PFSK-1 (cell line): ENCODE measurements at regions not wholly inside any gene's neighbourhood (a gene's known extent, or its start where the extent isn't known, plus 50 kb on each side); places are given as distances from the start of the nearest gene placed in this dataset.

Source experiments
- POLR2AphosphoS5 ChIP-seq: IDR thresholded peaks from 2 replicates; pipeline ENCODE4 v1.6.1; 2012; ENCODE audit warnings: low read depth, mild to moderate bottlenecking, control low read depth, low read length, moderate library complexity
- SIN3A ChIP-seq: IDR thresholded peaks from 2 replicates; pipeline ENCODE4 v1.6.1; 2012; ENCODE audit warnings: mild to moderate bottlenecking, low read length, moderate library complexity, borderline replicate concordance; ENCODE audit not compliant: insufficient read depth
- TAF1 ChIP-seq: IDR thresholded peaks from 2 replicates; pipeline ENCODE4 v1.6.1; 2012; ENCODE audit warnings: low read length, control low read depth, borderline replicate concordance; ENCODE audit not compliant: insufficient read depth
- TF ChIP-seq, protein P1 (sequence below), 2 experiments: IDR thresholded peaks; 2 replicates each; pipeline versions ENCODE4 v1.6.1 to v1.8.0; 2011 to 2012; ENCODE audit warnings: low read depth in 2 of 2, low read length in 2 of 2, control low read depth in 1 of 2, inconsistent platforms in 1 of 2, mild to moderate bottlenecking in 1 of 2, moderate library complexity in 1 of 2; ENCODE audit not compliant: insufficient read depth in 1 of 2

DNA sequence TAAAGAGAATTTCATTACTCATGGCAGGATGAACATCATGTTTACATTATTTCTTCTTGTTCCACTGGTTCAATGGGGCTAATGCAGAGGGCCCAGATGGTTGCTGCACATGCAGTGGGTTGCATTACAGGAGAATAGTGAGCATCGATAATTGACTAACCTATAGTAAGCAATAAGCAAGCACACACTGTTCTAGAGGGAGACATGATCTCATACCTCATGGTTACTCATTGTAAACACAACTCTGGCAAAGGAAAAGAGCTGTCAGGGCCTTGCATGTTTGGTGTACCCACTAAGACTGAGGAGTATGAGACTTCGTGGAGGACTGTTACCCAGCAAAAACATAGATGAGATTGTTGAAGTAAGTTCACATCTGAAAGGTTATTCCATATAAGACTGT is 885.6 kb upstream of the VRK2 start:
- TF ChIP-seq POLR2AphosphoS5 (no peak), SIN3A (no peak), TAF1 (no peak)
- TF ChIP-seq, protein P1, sequence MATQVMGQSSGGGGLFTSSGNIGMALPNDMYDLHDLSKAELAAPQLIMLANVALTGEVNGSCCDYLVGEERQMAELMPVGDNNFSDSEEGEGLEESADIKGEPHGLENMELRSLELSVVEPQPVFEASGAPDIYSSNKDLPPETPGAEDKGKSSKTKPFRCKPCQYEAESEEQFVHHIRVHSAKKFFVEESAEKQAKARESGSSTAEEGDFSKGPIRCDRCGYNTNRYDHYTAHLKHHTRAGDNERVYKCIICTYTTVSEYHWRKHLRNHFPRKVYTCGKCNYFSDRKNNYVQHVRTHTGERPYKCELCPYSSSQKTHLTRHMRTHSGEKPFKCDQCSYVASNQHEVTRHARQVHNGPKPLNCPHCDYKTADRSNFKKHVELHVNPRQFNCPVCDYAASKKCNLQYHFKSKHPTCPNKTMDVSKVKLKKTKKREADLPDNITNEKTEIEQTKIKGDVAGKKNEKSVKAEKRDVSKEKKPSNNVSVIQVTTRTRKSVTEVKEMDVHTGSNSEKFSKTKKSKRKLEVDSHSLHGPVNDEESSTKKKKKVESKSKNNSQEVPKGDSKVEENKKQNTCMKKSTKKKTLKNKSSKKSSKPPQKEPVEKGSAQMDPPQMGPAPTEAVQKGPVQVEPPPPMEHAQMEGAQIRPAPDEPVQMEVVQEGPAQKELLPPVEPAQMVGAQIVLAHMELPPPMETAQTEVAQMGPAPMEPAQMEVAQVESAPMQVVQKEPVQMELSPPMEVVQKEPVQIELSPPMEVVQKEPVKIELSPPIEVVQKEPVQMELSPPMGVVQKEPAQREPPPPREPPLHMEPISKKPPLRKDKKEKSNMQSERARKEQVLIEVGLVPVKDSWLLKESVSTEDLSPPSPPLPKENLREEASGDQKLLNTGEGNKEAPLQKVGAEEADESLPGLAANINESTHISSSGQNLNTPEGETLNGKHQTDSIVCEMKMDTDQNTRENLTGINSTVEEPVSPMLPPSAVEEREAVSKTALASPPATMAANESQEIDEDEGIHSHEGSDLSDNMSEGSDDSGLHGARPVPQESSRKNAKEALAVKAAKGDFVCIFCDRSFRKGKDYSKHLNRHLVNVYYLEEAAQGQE (IDR thresholded peaks at IDR 0.05; ENCODE audit: insufficient read depth in 1 of 2, low read depth in 2 of 2, low read length in 2 of 2): no peak
